Stimulated activated CD4-positive, alpha-beta T cell treated with anti-CD3 and anti-CD28 coated beads, Interleukin-1b, Interleukin-23, amount 100 ng/mL, for 4 hours (primary cell): ENCODE measurements at regions not wholly inside any gene's neighbourhood (a gene's known extent, or its start where the extent isn't known, plus 50 kb on each side); places are given as distances from the start of the nearest gene placed in this dataset.

Experiments
- DNase-seq, 2 donors: peaks; one replicate each; pipeline ENCODE4 v3.0.0-alpha.2; 2020; ENCODE audit warnings: low read depth in 2 of 2

- no peak for DNase-seq
Observed at GRCh38 chr10:84047258-84048010, 91.9 kb upstream of the GHITM start.

GRCh38 chr10:84049645-84050011 lies 89.7 kb upstream of the GHITM start:
- no peak for DNase-seq

- no peak for DNase-seq
Observed at GRCh38 chr10:84053626-84054025, 85.7 kb upstream of the GHITM start.

- DNase-seq, result no peak
Observed at GRCh38 chr10:84054743-84055142, 84.6 kb upstream of the GHITM start.

- no peak for DNase-seq
Observed at GRCh38 chr10:84059526-84059925, 79.8 kb upstream of the GHITM start.

- no peak for DNase-seq
Observed at GRCh38 chr10:84063440-84063839, 75.9 kb upstream of the GHITM start.

- DNase-seq, result no peak
Observed at GRCh38 chr10:84065804-84066601, 73.3 kb upstream of the GHITM start.

GRCh38 chr10:84074521-84074920 lies 64.8 kb upstream of the GHITM start:
- no peak for DNase-seq

- no peak for DNase-seq
Observed at GRCh38 chr10:84075226-84076046, 63.9 kb upstream of the GHITM start.

- DNase-seq, result no peak
Observed at GRCh38 chr10:84076047-84076388, 63.3 kb upstream of the GHITM start.

GRCh38 chr10:84076540-84077195 lies 62.6 kb upstream of the GHITM start:
- DNase-seq, result no peak

GRCh38 chr10:84077768-84078167 lies 61.5 kb upstream of the GHITM start:
- no peak for DNase-seq

- no peak for DNase-seq
Observed at GRCh38 chr10:84078771-84079170, 60.5 kb upstream of the GHITM start.

GRCh38 chr10:84084342-84084741 lies 55.0 kb upstream of the GHITM start:
- no peak for DNase-seq

- no peak for DNase-seq
Observed at GRCh38 chr10:84087202-84087601, 52.1 kb upstream of the GHITM start.

- no peak for DNase-seq
Observed at GRCh38 chr10:84088626-84089025, 50.7 kb upstream of the GHITM start.

GRCh38 chr10:84089162-84089561 lies 50.1 kb upstream of the GHITM start:
- DNase-seq, result no peak
